ENCODE measurements at regions not wholly inside any gene's neighbourhood (a gene's known extent, or its start where the extent isn't known, plus 50 kb on each side); places are given as distances from the start of the nearest gene placed in this dataset.

DNA sequence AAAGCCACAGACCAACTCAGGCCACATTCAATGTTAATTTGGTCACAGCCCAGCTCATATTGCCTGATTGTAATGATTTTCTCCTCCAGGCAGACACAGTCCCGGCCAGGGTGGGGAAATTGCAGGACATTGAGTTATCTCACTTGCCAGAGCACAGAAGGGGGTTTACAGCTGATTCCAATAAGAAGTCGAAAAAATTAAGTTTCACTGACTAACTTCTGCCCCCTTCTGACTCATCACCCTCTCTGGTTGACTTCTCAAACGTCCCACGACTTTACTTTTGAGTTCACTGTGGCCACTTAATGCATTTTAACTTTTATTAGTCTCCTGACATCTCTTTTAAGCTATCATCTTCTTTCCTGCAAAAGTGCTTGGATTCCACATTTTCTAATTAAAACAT lies 321.4 kb upstream of the WWC1 start:
- no peak for DNase-seq (ENCODE audit: low spot score)

- DNase-seq (ENCODE audit: low spot score) = no peak
Observed at GRCh38 chr5:167971706-167972105, 319.7 kb upstream of the WWC1 start.

DNA sequence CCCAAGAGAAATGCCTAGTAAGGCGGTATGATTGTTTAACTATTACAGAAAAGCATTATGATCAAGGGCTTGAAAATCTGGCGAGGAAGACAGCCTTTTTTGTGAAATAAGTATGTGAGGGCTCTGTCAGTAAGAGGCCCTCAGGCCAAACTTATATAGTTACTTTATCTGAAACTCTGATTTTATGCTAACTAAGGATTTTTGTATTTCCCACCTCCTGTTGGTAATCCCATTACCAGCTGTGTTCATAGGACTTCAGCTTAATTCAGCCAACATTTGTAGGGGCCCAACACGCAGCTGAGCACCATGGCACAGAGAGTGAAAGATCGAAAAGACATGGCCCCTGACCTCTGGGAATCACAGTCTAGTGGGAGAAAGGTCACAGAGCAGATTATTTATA lies 318.3 kb upstream of the WWC1 start:
- DNase-seq (ENCODE audit: low spot score) = no peak

GRCh38 chr5:167984951-167985350 lies 306.5 kb upstream of the WWC1 start:
- no peak for DNase-seq (ENCODE audit: low spot score)

DNA sequence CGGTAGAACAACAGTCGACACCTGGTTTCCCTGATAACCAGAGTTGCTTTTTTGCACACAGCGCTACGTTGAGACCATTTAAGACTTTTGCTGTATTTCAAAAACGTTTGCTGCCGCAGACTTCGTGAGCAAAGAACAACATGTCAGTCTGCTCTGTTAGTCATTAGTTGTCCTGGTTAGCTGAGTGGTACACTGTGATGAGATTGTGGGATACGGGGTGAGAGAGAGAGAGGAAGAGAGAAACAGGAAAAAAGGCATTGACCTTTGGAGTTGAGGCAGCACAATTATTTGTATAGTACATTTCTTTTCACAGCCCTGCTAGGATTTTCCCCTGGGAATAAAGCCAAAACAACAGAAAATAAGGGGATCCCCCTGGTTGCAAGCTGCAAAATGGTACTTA lies 306.1 kb upstream of the WWC1 start:
- no peak for DNase-seq (ENCODE audit: low spot score)

DNA sequence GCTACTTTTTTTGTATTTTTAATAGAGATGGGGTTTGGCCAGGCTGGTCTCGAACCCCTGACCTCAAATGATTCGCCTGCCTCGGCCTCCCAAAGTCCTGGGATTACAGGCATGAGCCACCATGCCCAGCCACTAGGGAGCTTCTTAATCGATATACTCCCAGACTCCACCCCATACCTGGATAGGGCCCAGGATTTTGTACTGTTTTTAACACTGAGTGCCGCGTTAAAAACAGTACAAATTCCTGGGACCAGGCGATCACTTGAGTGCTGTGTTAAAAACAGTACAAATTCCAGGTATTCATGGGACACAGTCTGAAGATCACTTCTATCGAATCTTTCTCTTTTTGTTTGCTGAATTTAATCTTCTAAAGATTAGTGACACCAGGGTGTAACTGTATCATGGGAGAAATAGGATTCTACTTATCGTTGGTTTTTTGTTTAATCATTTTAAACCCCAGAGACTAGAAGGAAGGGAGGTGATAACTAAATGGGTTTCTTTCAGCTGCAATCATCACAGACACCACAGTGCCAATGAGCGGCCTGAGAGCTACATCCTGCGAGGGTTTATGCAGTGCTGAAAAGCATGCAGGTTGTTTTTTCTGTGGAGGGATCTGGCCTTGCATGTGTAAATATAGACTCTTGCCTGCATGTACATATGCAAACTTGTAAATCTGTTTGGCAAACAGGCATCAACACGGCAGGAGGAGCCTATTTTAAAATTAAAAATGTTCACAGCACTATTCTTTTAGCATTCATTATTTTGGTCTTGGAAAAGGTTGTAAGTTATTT lies 303.8 kb upstream of the WWC1 start:
- DNase-seq (ENCODE audit: low spot score) = no peak

DNA sequence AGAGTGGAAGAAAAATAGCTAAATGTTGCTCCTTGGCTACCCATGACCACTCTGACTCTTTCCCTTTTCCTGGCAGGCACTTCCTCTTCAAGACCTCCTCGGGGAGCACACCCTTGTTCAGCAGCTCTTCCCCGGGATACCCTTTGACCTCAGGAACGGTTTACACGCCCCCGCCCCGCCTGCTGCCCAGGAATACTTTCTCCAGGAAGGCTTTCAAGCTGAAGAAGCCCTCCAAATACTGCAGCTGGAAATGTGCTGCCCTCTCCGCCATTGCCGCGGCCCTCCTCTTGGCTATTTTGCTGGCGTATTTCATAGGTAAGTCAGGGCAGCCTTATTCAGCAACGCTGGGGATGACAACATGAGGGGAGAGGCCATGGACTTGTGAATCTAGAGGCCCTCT lies 298.6 kb upstream of the WWC1 start:
- DNase-seq (ENCODE audit: low spot score) = no peak

GRCh38 chr5:167993771-167994170 lies 297.7 kb upstream of the WWC1 start:
- no peak for DNase-seq (ENCODE audit: low spot score)

DNA sequence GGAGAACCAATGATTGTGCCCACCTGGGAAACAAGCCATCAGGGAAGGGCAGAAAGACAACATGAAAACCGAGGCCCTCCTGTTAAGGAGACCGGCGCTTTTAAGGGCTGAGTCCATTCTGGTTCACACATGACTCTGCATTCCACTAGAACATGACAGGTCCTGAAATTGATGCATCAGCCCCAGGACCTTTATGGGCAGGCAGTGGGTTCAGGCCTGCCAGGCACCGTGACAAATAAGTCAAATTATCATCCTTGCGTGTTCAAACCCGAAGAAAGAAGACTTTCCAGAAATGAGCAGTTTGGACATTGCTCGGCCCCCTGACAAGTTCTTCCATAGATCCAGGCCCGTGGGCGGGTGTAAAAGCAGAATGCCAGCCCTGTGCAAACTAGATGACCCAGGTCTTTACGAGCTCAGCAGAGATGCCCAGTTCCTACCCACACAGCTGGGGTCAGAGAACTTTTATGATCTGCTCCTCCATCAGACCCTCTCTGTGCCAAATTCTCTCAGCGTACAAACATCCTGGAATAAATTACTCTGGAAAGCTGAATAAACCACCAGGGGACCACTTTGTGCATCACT lies 295.5 kb upstream of the WWC1 start:
- DNase-seq (ENCODE audit: low spot score) = no peak

DNA sequence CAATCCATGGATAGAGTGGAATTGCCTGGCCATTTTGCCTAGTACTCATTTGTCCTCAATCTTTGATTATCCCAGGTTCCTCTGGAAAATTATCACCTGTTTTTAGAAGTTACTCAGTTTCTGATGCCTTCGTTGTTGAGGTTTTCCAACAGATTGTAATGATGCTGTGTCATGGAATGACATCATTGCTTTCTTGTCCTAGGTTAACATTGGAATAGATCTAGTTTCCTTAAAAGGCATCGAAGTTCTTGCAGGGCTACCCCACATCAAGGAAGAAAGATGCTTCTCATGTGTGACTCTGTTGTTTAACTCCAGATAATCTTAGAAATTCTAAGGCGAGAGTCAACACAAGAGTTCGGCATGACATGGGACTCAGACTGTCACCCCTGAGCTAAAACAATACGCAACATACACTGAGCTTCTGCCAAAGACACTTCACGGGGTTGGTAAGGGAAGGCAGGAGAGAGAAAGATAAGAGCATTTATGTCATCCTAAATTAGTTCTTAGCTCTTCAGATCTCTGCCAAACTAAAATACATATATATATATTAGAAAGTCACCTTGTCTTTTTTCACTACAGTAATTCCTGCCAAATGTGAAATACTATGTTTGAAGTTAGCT lies 293.2 kb upstream of the WWC1 start:
- no peak for DNase-seq (ENCODE audit: low spot score)

DNA sequence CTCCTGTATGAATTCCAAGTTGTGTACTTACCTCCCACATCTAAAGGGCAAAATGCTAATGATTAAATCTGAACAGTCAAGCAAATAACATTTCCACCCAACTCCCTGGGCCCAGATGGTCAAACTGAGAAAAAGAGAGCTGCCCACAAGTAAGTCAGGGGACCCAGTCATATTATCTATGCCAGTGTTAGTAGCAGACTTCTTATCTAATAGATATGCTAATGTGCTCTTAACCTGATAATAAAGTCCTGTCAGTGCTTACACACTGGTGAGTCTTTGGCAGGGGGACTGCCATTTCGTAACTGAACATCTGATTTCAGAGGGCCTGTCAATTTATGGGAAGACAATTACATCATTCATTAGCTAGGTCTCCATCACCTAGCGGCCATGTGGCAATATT lies 292.3 kb upstream of the WWC1 start:
- DNase-seq (ENCODE audit: low spot score) = no peak

- no peak for DNase-seq (ENCODE audit: low spot score)
Observed at GRCh38 chr5:168001318-168001717, 290.1 kb upstream of the WWC1 start.

GRCh38 chr5:168002116-168002515 lies 289.3 kb upstream of the WWC1 start:
- no peak for DNase-seq (ENCODE audit: low spot score)

DNA sequence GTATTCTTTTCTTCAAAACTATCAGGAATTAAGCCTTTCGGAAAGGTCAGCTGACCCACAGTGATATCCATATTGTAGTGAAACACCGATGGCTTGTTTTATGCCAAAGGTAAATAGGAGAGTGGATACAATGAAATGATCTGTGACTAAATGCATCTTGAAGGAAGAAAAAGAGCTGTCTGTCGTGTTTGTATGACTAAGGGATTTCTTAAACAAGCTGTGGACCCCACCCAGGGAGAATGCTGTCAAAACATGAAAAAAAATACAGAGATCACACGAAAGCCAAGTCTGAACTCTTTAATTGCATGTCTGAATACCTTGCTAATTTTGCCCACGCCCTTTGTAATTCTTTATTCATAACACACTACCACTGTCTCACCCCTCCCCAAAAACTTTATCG lies 286.4 kb upstream of the WWC1 start:
- DNase-seq (ENCODE audit: low spot score) = no peak

DNA sequence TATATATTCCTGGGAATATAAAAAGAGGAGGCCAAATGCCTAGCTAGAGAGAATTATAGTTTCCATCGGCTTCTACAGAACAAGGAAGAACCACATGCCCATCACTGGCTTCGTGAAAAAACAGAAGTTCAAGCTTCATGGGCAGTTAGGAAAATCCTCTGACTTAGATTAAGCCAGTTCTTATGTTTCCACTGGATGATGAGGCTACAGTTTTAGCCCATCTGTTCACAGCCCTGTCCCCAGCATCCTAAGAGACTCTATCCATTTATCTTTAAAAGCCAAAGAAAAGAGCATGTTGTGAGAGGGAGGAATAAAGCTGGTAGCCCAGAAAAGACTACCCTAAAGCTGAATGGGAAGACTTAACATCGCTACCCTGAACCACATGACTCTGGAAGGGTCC lies 285.5 kb upstream of the WWC1 start:
- no peak for DNase-seq (ENCODE audit: low spot score)

DNA sequence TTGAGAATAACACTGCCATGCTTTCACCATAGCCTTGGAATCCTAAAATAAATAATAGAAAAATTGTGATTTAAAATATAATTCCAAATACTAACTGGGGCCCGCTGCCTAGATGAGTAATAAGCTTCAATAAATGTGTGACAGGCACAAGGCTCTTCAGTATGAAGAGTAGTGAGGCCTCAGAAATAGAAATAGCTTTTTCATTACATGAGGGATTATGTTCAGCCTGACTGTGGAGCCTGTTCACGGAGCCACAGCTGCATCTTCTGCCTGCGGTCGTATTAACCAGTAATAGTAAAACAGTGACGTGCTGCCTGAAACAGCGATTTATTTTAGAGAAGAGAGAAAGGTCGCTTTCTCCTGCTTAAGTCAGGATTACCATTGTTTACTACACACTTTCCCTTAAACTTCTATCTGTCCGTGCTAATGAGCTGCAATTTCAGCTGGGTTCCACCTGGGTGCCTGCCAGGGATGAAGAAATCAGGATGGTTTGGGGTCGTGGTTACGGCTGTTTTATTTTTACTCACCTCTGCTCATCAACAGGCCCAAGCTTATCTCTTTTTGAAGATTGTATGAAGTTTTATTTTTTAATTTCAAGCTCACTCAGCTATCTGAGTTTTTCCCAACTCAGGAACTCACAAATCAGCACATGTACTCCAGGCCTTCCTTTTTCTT lies 284.9 kb upstream of the WWC1 start:
- no peak for DNase-seq (ENCODE audit: low spot score)

- DNase-seq (ENCODE audit: low spot score) = no peak
Observed at GRCh38 chr5:168007286-168007685, 284.2 kb upstream of the WWC1 start.

- DNase-seq (ENCODE audit: low spot score) = no peak
Observed at GRCh38 chr5:168008555-168008954, 282.9 kb upstream of the WWC1 start.

DNA sequence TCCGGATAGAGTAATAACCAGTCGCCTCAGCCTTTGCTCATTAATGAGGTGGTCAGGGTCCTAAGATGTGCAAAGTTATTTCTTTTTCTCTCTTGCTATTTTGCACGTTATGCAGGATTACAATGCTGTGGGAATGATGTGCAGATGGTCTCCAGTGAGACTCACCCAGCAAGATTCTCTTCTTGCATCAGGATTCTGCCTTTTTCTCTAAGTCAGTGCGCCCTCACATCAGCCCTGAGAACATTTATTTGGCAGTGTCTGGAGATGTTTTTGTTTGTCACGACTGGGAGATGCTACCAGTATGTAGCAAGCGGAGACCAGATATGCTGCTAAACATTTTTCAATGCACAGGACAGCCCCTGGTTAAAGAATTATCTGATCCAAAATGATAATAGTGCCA lies 280.3 kb upstream of the WWC1 start:
- no peak for DNase-seq (ENCODE audit: low spot score)

DNA sequence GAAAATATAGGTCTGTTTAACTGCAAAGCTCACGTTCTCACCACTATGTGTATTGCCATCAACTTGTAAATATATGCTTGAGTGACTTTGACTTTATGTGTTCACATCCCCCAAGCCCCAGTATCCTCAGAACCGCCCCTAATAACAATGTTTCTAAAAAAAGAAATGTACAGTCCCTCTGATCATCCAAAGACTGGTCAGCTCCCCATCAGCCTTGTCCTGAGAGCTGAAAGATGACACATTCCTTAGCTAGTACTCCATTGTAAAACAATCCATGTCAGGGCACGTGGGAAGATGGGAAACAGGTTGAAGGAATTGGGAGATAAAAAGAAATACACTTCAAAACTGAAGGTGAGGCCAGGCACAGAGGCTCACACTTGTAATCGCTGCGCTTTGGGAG lies 279.4 kb upstream of the WWC1 start:
- DNase-seq (ENCODE audit: low spot score) = no peak

- no peak for DNase-seq (ENCODE audit: low spot score)
Observed at GRCh38 chr5:168013546-168013945, 277.9 kb upstream of the WWC1 start.

- no peak for DNase-seq (ENCODE audit: low spot score)
Observed at GRCh38 chr5:168014433-168015123, 276.9 kb upstream of the WWC1 start.

- DNase-seq (ENCODE audit: low spot score) = no peak
Observed at GRCh38 chr5:168015506-168015905, 275.9 kb upstream of the WWC1 start.
